Esophagus squamous epithelium (tissue), 5 donors: ENCODE measurements at regions not wholly inside any gene's neighbourhood (a gene's known extent, or its start where the extent isn't known, plus 50 kb on each side); places are given as distances from the start of the nearest gene placed in this dataset.
A peak's percentile ranks its signal among the peaks of the same experiment; 100 is the strongest.

Experiments used
- DNase-seq: peaks from one replicate; lab custom pipeline; 2025; lab: John Stamatoyannopoulos, UW
- H3K27ac ChIP-seq, 4 donors: fragments of 200-600 bp; sonication (generic); one replicate each; pipeline ENCODE4 v1.5.1; 2016 to 2019; ENCODE audit warnings: mild to moderate bottlenecking in 1 of 4
- H3K27me3 ChIP-seq, 4 donors: fragments of 200-600 bp; sonication (generic); 1 replicate in 3 of 4; 2 replicates in 1 of 4; pipeline versions ENCODE4 v1.5.1 to v1.6.0; 2017 to 2021; ENCODE audit warnings: antibody characterized with exemption in 1 of 4
- H3K36me3 ChIP-seq, 3 donors: fragments of 200-600 bp; sonication (generic); one replicate each; pipeline ENCODE4 v1.5.1; 2016 to 2019
- H3K4me1 ChIP-seq, 3 donors: fragments of 200-600 bp; sonication (generic); one replicate each; pipeline ENCODE4 v1.5.1; 2017 to 2019
- H3K4me3 ChIP-seq, 4 donors: fragments of 200-600 bp; sonication (generic); 1 replicate in 3 of 4; 2 replicates in 1 of 4; pipeline ENCODE4 v1.5.1; 2016 to 2019; ENCODE audit warnings: mild to moderate bottlenecking in 2 of 4, moderate library complexity in 1 of 4
- H3K9me3 ChIP-seq, 3 donors: fragments of 200-600 bp; sonication (generic); one replicate each; pipeline ENCODE4 v1.5.1; 2016 to 2019
- POLR2A ChIP-seq, 4 donors: fragments of 450-650 bp; IDR thresholded peaks; one replicate each; pipeline ENCODE4 v1.6.1; 2017; ENCODE audit warnings: antibody characterized with exemption in 4 of 4, mild to moderate bottlenecking in 4 of 4, moderate library complexity in 3 of 4
- WGBS, 2 donors: methylation state at CpG; one replicate each; pipeline ENCODE4 v1.1.5; 2018; 5-methylcytosine and 5-hydroxymethylcytosine counted together
- intact Hi-C: fragments of 100-400 bp; cut with DNase I; formaldehyde crosslinking; loops from one replicate; pipeline ENCODE4 v1.15.0; 2022
- TF ChIP-seq, protein P1 (sequence below), 6 experiments: fragments of 450-650 bp in 4 of 6; fragments of 200-600 bp in 2 of 6; sonication (generic) in 2 of 6; IDR thresholded peaks; one replicate each; pipeline ENCODE4 v1.5.1; 2016 to 2019; ENCODE audit warnings: antibody characterized with exemption in 6 of 6, mild to moderate bottlenecking in 4 of 6, moderate library complexity in 4 of 6
- donor health status: DM: yes; HTN: yes; CAD: no.

- DNase-seq: no peak
- peaks cover 0 to 7% (median 0%) of the 10 kb centered on the region in 4 donors for H3K27me3 ChIP-seq
- H3K27ac ChIP-seq: no peak overlapping the region
- 90 to 91% methylated on average over 10 to 13 of the region's 22 CpGs for WGBS, 2 donors
- TF ChIP-seq, protein P1, sequence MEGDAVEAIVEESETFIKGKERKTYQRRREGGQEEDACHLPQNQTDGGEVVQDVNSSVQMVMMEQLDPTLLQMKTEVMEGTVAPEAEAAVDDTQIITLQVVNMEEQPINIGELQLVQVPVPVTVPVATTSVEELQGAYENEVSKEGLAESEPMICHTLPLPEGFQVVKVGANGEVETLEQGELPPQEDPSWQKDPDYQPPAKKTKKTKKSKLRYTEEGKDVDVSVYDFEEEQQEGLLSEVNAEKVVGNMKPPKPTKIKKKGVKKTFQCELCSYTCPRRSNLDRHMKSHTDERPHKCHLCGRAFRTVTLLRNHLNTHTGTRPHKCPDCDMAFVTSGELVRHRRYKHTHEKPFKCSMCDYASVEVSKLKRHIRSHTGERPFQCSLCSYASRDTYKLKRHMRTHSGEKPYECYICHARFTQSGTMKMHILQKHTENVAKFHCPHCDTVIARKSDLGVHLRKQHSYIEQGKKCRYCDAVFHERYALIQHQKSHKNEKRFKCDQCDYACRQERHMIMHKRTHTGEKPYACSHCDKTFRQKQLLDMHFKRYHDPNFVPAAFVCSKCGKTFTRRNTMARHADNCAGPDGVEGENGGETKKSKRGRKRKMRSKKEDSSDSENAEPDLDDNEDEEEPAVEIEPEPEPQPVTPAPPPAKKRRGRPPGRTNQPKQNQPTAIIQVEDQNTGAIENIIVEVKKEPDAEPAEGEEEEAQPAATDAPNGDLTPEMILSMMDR (IDR thresholded peaks at IDR 0.05): no peak
- no peak for TF ChIP-seq POLR2A (IDR thresholded peaks at IDR 0.05)
- no peak overlapping the region for H3K4me3 ChIP-seq
- peaks cover 9 to 28% (median 20%) of the 10 kb centered on the region in 3 donors for H3K4me1 ChIP-seq
- no peaks in the 10 kb centered on the region for H3K9me3 ChIP-seq
- intact Hi-C loops: no loop called here
- H3K36me3 ChIP-seq: no peaks in the 10 kb centered on the region
Observed at GRCh38 chr2:240371129-240372000, 64.1 kb upstream of the GPC1 start.

- intact Hi-C loops: no loop called here
Observed at GRCh38 chr2:240372101-240372500, 63.4 kb upstream of the GPC1 start.

DNA sequence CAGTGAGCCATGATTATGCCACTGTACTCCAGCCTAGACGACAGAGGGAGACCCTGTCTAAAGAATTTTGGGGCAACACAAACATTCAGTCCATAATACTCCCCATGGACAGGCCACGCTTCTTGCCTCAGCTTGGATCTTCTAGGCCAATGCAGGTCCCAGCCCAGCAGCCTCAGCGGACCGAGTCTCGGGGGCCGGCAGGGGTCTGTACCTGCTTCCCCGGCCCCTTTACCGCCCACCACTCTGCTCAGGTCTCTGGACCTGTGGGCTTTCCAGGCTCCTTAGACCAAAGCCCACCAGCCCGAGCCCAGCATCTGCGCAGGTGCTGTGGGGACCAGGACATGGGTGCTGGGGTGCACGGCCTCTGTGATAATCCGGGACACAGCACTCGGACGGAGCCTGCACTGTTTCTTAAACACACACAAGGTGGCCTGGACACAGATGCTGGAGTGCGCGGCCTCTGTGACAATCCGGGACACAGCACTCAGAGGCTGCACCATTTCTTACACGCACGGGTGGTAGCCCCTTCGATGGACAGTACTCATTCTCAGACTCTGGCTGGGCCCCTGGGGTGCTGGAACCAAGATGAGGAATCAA, 62.1 kb upstream of the GPC1 start:
- H3K4me1 ChIP-seq: peaks cover 9 to 28% (median 20%) of the 10 kb centered on the region in 3 donors
- H3K27ac ChIP-seq: peak overlapping the region; percentile 28 to 81 (median 61)
- H3K36me3 ChIP-seq: no peaks in the 10 kb centered on the region
- H3K4me3 ChIP-seq: no peak overlapping the region
- TF ChIP-seq POLR2A (IDR thresholded peaks at IDR 0.05): no peak
- TF ChIP-seq, protein P1 (IDR thresholded peaks at IDR 0.05): no peak
- intact Hi-C loops: no loop called here
- WGBS, 2 donors: no CpG with 5 or more reads among the region's 20 CpGs
- H3K9me3 ChIP-seq: no peaks in the 10 kb centered on the region
- DNase-seq: no peak
- peaks cover 0 to 8% (median 0%) of the 10 kb centered on the region in 4 donors for H3K27me3 ChIP-seq

More at GRCh38 chr2:240372101-240372500, 63.4 kb upstream of the GPC1 start:
- H3K27ac ChIP-seq: no peak overlapping the region
- no peaks in the 10 kb centered on the region for H3K9me3 ChIP-seq
- no peak for TF ChIP-seq POLR2A (IDR thresholded peaks at IDR 0.05)
- TF ChIP-seq, protein P1 (IDR thresholded peaks at IDR 0.05): no peak
- peaks cover 0 to 8% (median 0%) of the 10 kb centered on the region in 4 donors for H3K27me3 ChIP-seq
- 64 to 75% methylated on average over 1 to 3 of the region's 5 CpGs for WGBS, 2 donors
- peaks cover 9 to 28% (median 20%) of the 10 kb centered on the region in 3 donors for H3K4me1 ChIP-seq
- DNase-seq: no peak
- H3K4me3 ChIP-seq: no peak overlapping the region
- no peaks in the 10 kb centered on the region for H3K36me3 ChIP-seq

GRCh38 chr2:240374085-240374907, 61.2 kb upstream of the GPC1 start:
- intact Hi-C loops: no loop called here
- 41 to 42% methylated on average over 3 to 5 of the region's 22 CpGs for WGBS, 2 donors
- H3K27ac ChIP-seq: peak overlapping the region; percentile 30 to 81 (median 61)

More at GRCh38 chr2:240374085-240374907, 61.2 kb upstream of the GPC1 start:
- Histone ChIP-seq H3K4me3 (no peak overlapping the region), H3K9me3 (no peaks in the 10 kb centered on the region), H3K4me1 (peaks cover 9 to 26% (median 20%) of the 10 kb centered on the region in 3 donors), H3K36me3 (no peaks in the 10 kb centered on the region), H3K27me3 (peaks cover 0 to 8% (median 0%) of the 10 kb centered on the region in 4 donors)
- no peak for DNase-seq
- no peak for TF ChIP-seq POLR2A (IDR thresholded peaks at IDR 0.05)
- TF ChIP-seq, protein P1 (IDR thresholded peaks at IDR 0.05): no peak
